Renal pelvis (tissue), 1 donor: ENCODE measurements at regions not wholly inside any gene's neighbourhood (a gene's known extent, or its start where the extent isn't known, plus 50 kb on each side); places are given as distances from the start of the nearest gene placed in this dataset.
A peak's percentile ranks its signal among the peaks of the same experiment; 100 is the strongest.

Experiments
- DNase-seq: peaks from one replicate; pipeline ENCODE4 v3.0.0-alpha.2; 2013

DNA sequence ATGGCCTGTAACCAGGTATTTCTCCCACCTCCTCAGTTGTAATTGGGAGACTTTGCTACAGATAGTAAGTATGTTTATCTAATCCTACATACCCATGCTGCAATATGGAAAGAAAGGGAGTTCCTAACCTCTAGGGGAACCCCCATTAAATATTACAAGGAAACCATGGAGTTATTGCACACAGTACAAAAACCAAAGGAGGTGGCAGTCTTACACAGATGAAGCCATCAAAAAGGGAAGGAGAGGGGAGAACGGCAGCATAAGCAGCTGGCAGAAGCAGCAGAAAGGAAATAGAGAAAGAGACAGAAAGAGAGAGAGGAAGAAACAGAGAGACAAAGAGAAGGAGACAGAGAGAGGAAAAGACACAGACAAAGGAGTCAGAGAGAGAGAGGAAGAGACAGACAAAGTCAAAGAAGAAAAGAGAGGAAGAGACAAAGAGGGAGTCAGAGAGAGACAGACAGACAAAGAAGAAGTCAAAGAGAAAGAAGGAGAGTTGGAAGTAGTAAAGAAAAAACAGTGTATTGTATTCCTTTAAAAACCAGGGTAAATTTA, 142.9 kb downstream of the FASLG start:
- DNase-seq = no peak

DNA sequence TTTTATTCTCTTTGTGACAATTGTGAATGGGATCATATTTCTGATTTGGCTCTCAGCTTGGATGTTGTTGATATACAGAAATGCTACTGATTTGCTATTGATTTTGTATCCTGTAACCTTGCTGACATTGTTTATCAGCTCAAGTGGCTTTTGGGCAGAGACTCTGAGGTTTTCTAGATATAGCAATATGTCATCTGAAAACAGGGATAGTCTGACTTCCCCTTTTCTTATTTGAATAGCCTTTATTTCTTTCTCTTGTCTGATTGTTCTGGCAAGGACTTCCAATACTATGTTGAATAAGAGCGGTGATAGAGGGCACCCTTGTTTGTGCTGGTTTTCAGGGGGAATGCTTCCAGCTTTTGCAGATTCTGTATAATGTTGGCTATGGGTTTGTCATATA, 150.8 kb downstream of the FASLG start:
- DNase-seq = no peak

GRCh38 chr1:172810480-172811175, 151.7 kb downstream of the FASLG start:
- DNase-seq = no peak

DNA sequence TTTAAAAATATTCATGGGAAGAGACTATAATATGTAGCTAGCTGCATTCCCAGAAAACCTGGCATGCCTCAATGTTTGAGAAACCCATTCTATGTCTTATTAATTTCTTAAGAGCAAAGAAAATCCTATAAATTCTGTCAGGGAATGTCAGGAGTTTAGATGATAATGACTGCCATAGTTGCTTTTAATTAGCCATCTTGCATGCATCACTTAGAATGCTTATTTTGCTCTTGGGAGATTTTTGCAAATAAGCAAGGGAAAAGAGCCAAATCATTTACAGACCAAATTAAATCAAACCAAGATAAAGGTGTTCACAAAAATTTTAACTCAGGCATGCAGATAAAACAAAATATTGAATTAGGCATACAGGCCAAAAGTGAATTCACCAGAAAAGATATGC, 152.8 kb downstream of the FASLG start:
- no peak for DNase-seq

DNA sequence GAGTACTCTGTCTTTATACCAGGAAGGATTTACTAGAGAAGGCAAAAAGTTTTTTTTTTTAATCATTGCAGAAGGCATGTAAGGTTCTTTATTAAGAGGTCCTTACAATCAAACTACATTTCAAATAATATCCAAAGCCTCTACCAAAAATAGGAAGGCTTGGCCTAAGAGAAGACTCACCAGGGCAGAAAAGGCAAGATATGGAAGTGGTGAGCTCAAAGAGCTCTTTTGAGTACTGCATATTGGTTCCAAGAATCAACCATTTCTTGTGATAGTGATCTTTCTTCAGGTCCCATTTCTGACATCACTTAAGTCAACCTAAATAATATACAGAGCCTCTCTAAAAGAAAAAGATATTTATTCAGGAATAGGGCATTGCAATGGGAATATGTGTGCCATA, 153.2 kb downstream of the FASLG start:
- no peak for DNase-seq

- DNase-seq = no peak
Observed at GRCh38 chr1:172813330-172813729, 154.4 kb downstream of the FASLG start.

DNA sequence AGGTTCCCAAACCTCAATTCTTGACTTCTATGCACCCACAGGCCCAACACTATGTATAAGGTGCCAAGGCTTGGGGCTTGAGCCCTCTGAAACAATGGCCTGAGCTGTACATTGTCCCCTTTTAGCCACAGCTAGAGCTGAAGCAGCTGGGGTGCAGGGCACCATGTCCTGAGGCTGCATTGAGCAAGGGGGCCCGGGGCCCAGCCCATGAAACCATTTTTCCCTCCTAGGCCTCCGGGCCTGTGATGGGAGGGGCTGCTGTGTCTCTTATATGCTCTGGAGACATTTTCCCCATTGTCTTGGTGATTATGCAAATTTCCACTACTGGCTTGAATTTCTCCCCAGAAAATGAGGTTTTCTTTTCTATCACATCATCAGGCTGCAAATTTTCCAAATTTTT, 155.5 kb downstream of the FASLG start:
- DNase-seq = no peak

- DNase-seq = no peak
Observed at GRCh38 chr1:172815740-172816139, 156.8 kb downstream of the FASLG start.

DNA sequence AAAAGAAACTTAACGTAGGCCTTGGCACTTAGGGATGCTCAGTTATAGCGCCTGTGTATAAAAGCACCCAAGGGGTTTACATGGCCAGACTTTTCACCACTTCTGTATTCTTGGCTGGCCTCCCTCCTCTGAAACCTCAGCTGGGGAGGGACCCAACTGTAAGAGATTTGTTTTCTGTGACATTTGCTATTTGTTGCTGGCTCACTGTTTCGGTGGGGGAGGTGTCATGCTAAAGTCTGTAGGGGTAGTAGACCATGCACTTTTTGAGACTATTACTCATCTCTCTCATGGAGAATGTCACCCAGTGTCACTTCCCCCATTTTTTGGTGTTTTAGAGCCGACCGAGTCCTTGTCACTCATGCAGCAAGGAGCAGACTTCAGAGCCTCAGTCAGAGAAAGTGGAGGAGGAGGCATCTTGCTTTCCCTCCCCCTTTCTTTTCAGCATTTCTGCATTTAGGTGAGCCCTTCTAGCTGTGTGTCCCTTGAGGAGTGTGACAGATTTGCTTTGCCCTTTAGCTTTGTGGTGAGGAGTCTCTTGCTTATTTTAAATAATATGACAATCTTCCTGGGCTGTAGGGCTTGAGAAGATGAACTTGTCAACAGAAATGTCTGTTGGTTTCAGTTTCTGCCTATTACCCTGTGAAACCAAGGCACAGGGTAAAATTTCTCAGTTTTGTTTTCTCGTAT, 160.1 kb downstream of the FASLG start:
- no peak for DNase-seq

- no peak for DNase-seq
Observed at GRCh38 chr1:172820475-172821158, 161.7 kb downstream of the FASLG start.

DNA sequence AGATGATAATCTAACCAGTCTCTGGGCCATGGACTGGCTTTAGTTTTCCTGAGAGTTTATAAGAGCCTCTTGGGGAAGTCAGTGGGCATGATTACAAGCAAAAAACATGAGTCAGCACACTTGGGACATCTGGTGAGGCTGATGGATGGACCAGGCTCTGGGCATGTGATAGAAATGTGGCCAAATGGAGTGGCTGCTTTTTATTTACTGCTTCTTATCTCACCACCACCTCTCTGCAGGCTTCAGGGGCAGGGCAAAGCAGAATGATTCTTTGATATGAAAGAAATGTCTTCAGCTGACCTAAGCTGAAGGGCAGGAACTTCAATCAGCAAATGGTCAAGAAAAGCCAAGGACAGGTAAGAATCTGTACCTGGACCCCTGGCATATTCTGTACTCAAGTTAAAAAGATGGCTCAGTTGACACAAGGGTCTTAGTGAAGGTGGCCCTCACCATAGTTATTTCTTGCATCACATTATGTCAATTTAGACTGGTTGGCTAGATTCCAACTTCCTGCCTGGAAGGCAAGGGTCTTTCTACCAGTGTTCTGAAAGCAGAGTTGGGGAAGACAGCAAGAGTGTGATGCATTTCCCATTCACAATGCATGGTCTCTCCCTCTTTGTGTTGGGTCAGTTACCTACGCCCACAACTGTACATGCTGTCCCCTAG, 162.8 kb downstream of the FASLG start:
- DNase-seq = no peak

DNA sequence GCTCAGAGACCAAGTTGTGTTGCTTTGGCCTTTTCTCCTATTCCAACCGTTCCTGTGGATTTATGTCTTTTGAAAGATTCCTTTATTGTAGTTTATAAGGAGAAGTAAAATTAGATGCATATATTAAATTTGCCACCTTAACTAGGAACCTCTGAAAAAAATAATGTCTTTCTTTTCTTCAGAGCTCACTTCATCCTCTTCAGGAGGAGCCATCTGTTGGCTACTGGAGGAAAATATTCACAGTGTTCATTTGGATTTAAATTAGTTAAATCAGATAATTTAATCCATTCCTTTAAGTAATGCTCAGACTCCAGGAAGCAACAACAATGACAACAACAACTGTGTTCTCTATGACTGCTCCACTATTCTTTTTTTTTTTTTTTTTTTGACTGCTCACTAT, 164.0 kb downstream of the FASLG start:
- DNase-seq = no peak

DNA sequence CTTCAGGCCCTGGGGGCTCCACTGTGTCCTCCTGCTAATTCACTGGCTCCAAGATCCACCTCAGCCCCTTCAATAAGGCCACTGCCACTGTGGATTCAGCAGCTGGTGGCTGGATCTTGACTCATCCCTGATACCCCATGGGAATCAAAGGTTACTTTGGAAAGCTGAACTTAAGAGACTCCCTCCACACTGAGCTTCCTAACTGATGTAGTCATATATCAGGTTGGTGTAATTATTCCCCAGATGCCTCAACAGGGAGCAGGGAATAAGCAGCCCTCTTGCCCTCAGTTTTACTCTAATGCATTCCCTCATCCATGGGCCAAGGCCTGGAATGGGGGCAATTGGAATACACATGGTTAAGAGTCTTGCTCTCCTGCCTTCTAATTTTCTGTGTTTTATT, 164.6 kb downstream of the FASLG start:
- DNase-seq = no peak

GRCh38 chr1:172824209-172824608, 165.3 kb downstream of the FASLG start:
- no peak for DNase-seq

DNA sequence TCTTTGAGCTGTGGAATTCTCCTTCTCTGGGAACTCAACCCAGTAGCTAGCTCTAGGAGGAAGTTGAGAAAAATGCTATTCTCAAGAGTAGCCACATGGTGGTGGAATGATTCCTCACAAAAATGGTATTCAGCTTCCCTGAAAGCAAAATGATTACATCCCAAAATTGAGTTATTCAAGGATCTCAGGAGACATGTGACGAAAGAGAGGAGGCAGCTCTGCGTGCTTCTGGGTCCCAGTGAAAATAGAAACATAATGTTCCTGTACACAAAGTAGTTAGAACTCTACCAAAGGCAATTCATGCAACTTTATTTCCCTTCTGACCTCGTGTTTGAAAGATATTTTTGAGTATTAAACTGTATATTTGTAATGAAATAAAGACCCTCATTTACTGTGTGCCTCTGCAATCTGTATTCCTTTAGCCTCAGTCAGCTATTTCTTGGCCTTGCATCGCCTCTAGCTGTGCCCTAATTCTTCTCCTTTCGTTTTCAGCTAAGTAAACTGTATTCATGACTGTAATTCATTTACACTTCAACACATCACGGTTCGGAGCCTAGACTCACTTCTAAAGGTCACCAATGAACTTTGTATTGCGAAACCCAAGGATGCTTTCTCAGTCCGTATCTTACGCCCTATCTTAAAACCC, 167.3 kb downstream of the FASLG start:
- DNase-seq = peak; percentile 33

- DNase-seq = no peak
Observed at GRCh38 chr1:172827301-172827700, 168.4 kb downstream of the FASLG start.

DNA sequence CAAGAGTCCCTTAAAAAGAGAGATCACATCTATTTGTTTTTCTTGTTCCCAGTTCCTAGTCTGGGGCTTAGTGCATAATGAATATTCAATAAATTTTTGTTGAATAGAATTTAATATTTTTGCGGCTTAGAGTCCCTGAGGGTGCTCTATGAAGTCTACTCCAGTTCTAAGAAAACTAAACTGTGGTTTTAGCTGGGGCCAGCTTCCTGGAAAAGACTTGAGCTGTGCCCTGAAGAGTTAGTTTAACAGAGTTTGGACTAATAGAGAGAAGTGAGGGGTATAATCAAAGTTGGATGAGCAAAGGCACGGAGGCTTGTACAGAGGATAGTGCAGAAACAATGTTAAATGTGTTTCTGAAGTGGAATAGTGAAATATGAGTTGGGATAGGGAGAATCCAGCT, 168.9 kb downstream of the FASLG start:
- DNase-seq = no peak

DNA sequence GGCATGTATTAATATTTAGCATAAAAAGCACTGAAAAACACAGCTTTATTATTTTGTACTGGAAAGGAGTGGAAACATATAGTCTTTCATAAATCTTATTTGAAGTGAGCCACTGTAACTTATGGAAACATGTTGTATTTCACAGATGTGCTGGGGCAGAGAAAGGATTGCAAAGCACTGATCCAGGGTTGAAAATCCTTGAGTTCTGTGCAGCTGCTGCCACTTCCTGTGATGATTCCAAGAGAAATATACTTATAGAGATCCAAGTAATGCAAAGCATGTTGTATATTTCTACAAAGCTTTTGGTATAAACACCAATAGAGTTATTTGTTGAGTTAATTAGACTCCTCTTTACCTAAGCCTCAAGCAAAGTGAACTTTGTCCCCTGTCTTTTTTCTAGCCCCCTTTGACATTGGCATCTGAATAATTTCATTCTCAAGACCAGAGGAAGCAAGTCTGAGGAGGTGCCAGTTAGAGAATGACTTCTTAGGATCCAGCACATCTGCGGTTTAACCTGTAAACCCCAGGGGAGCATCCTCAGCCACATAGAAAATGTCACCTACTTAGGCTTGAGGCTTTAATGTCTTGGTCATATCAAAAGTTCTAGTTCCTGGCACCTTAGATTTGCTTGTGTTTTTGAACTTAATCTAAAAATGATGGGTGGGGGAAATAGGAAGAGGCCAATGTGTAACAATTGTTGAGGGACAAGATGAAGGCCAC, 173.3 kb downstream of the FASLG start:
- no peak for DNase-seq

GRCh38 chr1:172833954-172834353, 175.1 kb downstream of the FASLG start:
- DNase-seq = no peak

- DNase-seq = no peak
Observed at GRCh38 chr1:172834609-172835008, 175.7 kb downstream of the FASLG start.

DNA sequence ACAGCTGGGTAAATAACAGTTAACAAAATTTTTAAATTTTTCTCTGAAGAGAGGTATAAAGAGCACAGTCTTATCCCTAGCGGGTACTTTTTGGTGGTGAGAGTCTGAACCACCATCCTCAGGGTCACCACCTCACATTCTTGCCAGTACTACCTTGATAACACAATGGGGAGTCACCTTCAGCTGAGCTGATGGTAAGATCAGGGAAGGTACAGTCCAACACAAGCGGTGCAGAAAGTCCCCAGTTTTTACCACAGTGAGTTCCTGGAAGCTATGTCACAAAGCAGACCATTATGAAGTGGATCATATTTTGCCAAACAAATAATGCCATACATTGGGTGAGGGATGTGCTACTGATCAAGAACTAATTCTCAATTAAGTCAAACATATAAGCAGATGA, 176.9 kb downstream of the FASLG start:
- no peak for DNase-seq
